ENCODE measurements at regions not wholly inside any gene's neighbourhood (a gene's known extent, or its start where the extent isn't known, plus 50 kb on each side); places are given as distances from the start of the nearest gene placed in this dataset.

DNA sequence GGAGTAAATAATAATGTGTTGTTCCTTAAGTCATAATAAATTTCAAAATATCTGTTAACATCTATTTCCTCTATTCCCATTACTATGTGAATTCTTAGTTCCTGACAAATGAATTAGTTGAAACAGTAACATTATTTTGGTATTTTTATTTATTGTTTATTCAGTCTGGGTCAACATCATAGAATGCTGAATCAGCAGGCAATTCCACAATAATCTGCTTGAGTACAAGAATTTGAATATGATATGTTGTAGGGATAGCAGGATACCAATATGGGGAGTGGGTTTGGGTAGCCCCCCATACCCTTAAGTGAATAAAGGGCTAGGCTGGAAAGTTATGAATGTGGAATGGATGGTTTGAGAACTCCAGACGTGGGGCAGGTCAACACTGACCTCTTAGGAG, 373.2 kb upstream of the CHD6 start:
- TF ChIP-seq TCF7L2 (IDR thresholded peaks at IDR 0.05; ENCODE audit: borderline replicate concordance, extremely low read depth, insufficient read depth, insufficient read length) = no peak
- no peak for TF ChIP-seq CTCF (IDR thresholded peaks at IDR 0.05 in 2 of 3, conservative IDR thresholded peaks at IDR 0.05 in 1 of 3; ENCODE audit: borderline replicate concordance in 1 of 3, insufficient read depth in 1 of 3, low read depth in 2 of 3, low read length in 2 of 3)
- no peak for TF ChIP-seq POLR2A (IDR thresholded peaks at IDR 0.05; ENCODE audit: borderline replicate concordance, extremely low read depth, insufficient read depth, insufficient read length)
- no peak for TF ChIP-seq JUND (IDR thresholded peaks at IDR 0.05)
- TF ChIP-seq, protein P1, sequence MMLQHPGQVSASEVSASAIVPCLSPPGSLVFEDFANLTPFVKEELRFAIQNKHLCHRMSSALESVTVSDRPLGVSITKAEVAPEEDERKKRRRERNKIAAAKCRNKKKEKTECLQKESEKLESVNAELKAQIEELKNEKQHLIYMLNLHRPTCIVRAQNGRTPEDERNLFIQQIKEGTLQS (IDR thresholded peaks at IDR 0.05) = no peak
- TF ChIP-seq ZFX (IDR thresholded peaks at IDR 0.05) = no peak
- TF ChIP-seq EZH2 (IDR thresholded peaks at IDR 0.05) = no peak
- TF ChIP-seq YY1 (IDR thresholded peaks at IDR 0.05; ENCODE audit: extremely low read depth, insufficient replicate concordance, low read depth, low read length) = no peak
- no peak for TF ChIP-seq EZH2phosphoT487 (IDR thresholded peaks at IDR 0.05; ENCODE audit: borderline replicate concordance)
- TF ChIP-seq CBX3 (IDR thresholded peaks at IDR 0.05; ENCODE audit: low read depth) = no peak
- no peak for TF ChIP-seq CEBPB (IDR thresholded peaks at IDR 0.05; ENCODE audit: low read depth)
- TF ChIP-seq POLR2AphosphoS5 (IDR thresholded peaks at IDR 0.05; ENCODE audit: low read depth, low read length) = no peak
- no peak for TF ChIP-seq ZBTB33 (IDR thresholded peaks at IDR 0.05; ENCODE audit: extremely low read depth, insufficient replicate concordance, low read length)
- TF ChIP-seq, protein P2, sequence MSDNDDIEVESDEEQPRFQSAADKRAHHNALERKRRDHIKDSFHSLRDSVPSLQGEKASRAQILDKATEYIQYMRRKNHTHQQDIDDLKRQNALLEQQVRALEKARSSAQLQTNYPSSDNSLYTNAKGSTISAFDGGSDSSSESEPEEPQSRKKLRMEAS (IDR thresholded peaks at IDR 0.05) = no peak
